ENCODE measurements at regions not wholly inside any gene's neighbourhood (a gene's known extent, or its start where the extent isn't known, plus 50 kb on each side); places are given as distances from the start of the nearest gene placed in this dataset.

DNA sequence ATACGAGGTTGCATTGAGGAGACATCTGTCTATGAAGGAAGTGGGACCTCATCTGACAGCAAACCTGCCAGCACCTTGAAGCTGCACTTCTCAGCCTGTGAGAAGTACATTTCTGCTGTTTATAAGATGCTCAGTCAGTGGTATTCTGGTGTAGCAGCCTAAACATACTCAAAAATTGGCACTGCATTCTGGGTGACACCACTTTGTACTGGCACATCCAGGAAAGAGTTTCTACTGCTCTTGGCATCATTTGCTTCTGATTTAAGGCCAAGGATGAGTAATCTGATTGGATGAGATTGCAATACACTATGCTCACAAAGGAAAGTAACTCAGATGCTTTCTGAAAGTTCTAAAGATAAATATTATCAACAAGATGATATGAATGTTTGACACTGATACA, 275.4 kb upstream of the TFAP2D start:
- Histone ChIP-seq H3K4me1 (no peaks in the 10 kb centered on the region), H3K27me3 (no peaks in the 10 kb centered on the region), H3K27ac (no peak overlapping the region), H3K4me3 (no peak overlapping the region), H3K36me3 (no peaks in the 10 kb centered on the region), H3K9me3 (peaks cover 0 to 13% (median 0%) of the 10 kb centered on the region in 4 donors)
- 52 to 78% (median 61%) methylated on average over 1 of the region's 1 CpG for WGBS, 5 donors
- intact Hi-C loops (cut with DNase I; ENCODE audit: low total_unique reads) = no loop called here
- no peak for DNase-seq
- no peak for TF ChIP-seq EP300 (IDR thresholded peaks at IDR 0.05)
- TF ChIP-seq POLR2AphosphoS5 (IDR thresholded peaks at IDR 0.05) = no peak
- no peak for TF ChIP-seq POLR2A (IDR thresholded peaks at IDR 0.05)
- TF ChIP-seq, protein P1, sequence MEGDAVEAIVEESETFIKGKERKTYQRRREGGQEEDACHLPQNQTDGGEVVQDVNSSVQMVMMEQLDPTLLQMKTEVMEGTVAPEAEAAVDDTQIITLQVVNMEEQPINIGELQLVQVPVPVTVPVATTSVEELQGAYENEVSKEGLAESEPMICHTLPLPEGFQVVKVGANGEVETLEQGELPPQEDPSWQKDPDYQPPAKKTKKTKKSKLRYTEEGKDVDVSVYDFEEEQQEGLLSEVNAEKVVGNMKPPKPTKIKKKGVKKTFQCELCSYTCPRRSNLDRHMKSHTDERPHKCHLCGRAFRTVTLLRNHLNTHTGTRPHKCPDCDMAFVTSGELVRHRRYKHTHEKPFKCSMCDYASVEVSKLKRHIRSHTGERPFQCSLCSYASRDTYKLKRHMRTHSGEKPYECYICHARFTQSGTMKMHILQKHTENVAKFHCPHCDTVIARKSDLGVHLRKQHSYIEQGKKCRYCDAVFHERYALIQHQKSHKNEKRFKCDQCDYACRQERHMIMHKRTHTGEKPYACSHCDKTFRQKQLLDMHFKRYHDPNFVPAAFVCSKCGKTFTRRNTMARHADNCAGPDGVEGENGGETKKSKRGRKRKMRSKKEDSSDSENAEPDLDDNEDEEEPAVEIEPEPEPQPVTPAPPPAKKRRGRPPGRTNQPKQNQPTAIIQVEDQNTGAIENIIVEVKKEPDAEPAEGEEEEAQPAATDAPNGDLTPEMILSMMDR (IDR thresholded peaks at IDR 0.05) = no peak

DNA sequence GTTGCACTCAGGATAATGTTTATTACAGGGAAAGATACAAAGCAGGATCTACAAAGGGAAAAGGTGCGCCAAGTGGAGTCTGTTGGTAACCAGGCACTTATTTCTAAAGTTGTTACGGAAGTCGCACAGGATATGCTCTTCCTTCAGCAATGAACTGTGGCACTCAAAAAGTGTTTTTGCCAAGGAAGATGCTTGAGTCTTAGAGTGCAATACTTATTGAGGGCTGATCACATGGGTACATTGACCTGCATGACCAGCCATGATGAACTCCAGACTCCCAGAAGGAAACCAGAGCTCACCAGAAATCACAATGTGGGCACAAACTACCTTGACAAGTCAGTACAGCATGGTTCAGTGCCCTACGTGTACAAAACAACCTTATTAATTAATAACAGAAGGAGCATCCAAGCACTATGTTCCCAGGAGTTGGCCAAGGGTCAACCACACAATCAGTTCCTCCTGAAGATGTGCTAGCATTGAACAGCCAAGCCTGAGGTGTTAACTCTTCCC, 270.7 kb upstream of the TFAP2D start:
- no peak for DNase-seq
- H3K36me3 ChIP-seq = no peaks in the 10 kb centered on the region
- WGBS, 5 donors = 88 to 95% (median 89%) methylated on average over 4 of the region's 4 CpGs
- no peak overlapping the region for H3K27ac ChIP-seq
- H3K27me3 ChIP-seq = no peaks in the 10 kb centered on the region
- intact Hi-C loops (cut with DNase I; ENCODE audit: low total_unique reads) = no loop called here
- no peaks in the 10 kb centered on the region for H3K4me1 ChIP-seq
- TF ChIP-seq, protein P1 (IDR thresholded peaks at IDR 0.05) = no peak
- no peak for TF ChIP-seq POLR2AphosphoS5 (IDR thresholded peaks at IDR 0.05)
- no peak for TF ChIP-seq EP300 (IDR thresholded peaks at IDR 0.05)
- TF ChIP-seq POLR2A (IDR thresholded peaks at IDR 0.05) = no peak
- no peak overlapping the region for H3K4me3 ChIP-seq
- peaks cover 0 to 13% (median 0%) of the 10 kb centered on the region in 4 donors for H3K9me3 ChIP-seq

- TF ChIP-seq POLR2AphosphoS5 (IDR thresholded peaks at IDR 0.05) (no peak), EP300 (IDR thresholded peaks at IDR 0.05) (no peak)
- WGBS, 5 donors = 85 to 92% (median 89%) methylated on average over 3 of the region's 3 CpGs
These were observed 270.2 kb upstream of the TFAP2D start for GRCh38 chr6:50443144-50443543.

GRCh38 chr6:50449128-50449527, 264.2 kb upstream of the TFAP2D start:
- H3K4me1 ChIP-seq = no peaks in the 10 kb centered on the region
- no peak for DNase-seq
- no peak overlapping the region for H3K27ac ChIP-seq
- no peak overlapping the region for H3K4me3 ChIP-seq
- H3K36me3 ChIP-seq = no peaks in the 10 kb centered on the region
- intact Hi-C loops (cut with DNase I; ENCODE audit: low total_unique reads) = no loop called here
- no peaks in the 10 kb centered on the region for H3K9me3 ChIP-seq
- TF ChIP-seq POLR2AphosphoS5 (IDR thresholded peaks at IDR 0.05) (no peak), POLR2A (IDR thresholded peaks at IDR 0.05) (no peak), EP300 (IDR thresholded peaks at IDR 0.05) (no peak)
- H3K27me3 ChIP-seq = no peaks in the 10 kb centered on the region
- 49 to 66% (median 65%) methylated on average over 2 of the region's 2 CpGs for WGBS, 5 donors

More at GRCh38 chr6:50443144-50443543, 270.2 kb upstream of the TFAP2D start:
- DNase-seq = no peak
- Histone ChIP-seq H3K27ac (no peak overlapping the region), H3K4me1 (no peaks in the 10 kb centered on the region), H3K36me3 (no peaks in the 10 kb centered on the region), H3K27me3 (no peaks in the 10 kb centered on the region), H3K4me3 (no peak overlapping the region), H3K9me3 (peaks cover 0 to 13% (median 0%) of the 10 kb centered on the region in 4 donors)
- intact Hi-C loops (cut with DNase I; ENCODE audit: low total_unique reads) = no loop called here

GRCh38 chr6:50451826-50452400, 261.4 kb upstream of the TFAP2D start:
- DNase-seq = no peak
- Histone ChIP-seq H3K4me1 (no peaks in the 10 kb centered on the region), H3K27me3 (no peaks in the 10 kb centered on the region), H3K4me3 (no peak overlapping the region), H3K36me3 (no peaks in the 10 kb centered on the region), H3K9me3 (no peaks in the 10 kb centered on the region), H3K27ac (no peak overlapping the region)
- 79 to 84% (median 81%) methylated on average over 4 of the region's 4 CpGs for WGBS, 5 donors
- intact Hi-C loops (cut with DNase I; ENCODE audit: low total_unique reads) = no loop called here
- TF ChIP-seq, protein P1 (IDR thresholded peaks at IDR 0.05) = no peak
- TF ChIP-seq POLR2AphosphoS5 (IDR thresholded peaks at IDR 0.05) = no peak
- TF ChIP-seq POLR2A (IDR thresholded peaks at IDR 0.05) = no peak
- no peak for TF ChIP-seq EP300 (IDR thresholded peaks at IDR 0.05)

All from stomach (tissue), 8 donors.